ENCODE measurements at regions not wholly inside any gene's neighbourhood (a gene's known extent, or its start where the extent isn't known, plus 50 kb on each side); places are given as distances from the start of the nearest gene placed in this dataset.
A peak's percentile ranks its signal among the peaks of the same experiment; 100 is the strongest.

GRCh38 chr6:88454658-88455057, 288.5 kb upstream of the CNR1 start:
- Histone ChIP-seq H3K36me3 (no peaks in the 10 kb centered on the region), H3K27me3 (no peaks in the 10 kb centered on the region), H3K9me3 (no peaks in the 10 kb centered on the region), H3K27ac (no peak overlapping the region), H3K4me3 (no peak overlapping the region), H3K4me1 (no peaks in the 10 kb centered on the region)
- 35 to 49% methylated on average over 2 of the region's 2 CpGs for WGBS, 2 donors
- DNase-seq (ENCODE audit: low spot score in 2 of 2), result no peak
- TF ChIP-seq EP300 (IDR thresholded peaks at IDR 0.05) (no peak), POLR2A (IDR thresholded peaks at IDR 0.05) (no peak), CTCF (IDR thresholded peaks at IDR 0.05) (no peak)

- no peak for DNase-seq (ENCODE audit: low spot score in 2 of 2)
- no peaks in the 10 kb centered on the region for H3K27me3 ChIP-seq
- WGBS, 2 donors, result 66 to 87% methylated on average over 3 of the region's 3 CpGs
- H3K27ac ChIP-seq, result no peak overlapping the region
- H3K36me3 ChIP-seq, result no peaks in the 10 kb centered on the region
- no peak overlapping the region for H3K4me3 ChIP-seq
- H3K4me1 ChIP-seq, result no peaks in the 10 kb centered on the region
- H3K9me3 ChIP-seq, result no peaks in the 10 kb centered on the region
- no peak for TF ChIP-seq POLR2A (IDR thresholded peaks at IDR 0.05)
- TF ChIP-seq EP300 (IDR thresholded peaks at IDR 0.05), result peak in 1 of 2 donors; percentile 64
Measured at GRCh38 chr6:88449770-88450169, 283.6 kb upstream of the CNR1 start.

DNA sequence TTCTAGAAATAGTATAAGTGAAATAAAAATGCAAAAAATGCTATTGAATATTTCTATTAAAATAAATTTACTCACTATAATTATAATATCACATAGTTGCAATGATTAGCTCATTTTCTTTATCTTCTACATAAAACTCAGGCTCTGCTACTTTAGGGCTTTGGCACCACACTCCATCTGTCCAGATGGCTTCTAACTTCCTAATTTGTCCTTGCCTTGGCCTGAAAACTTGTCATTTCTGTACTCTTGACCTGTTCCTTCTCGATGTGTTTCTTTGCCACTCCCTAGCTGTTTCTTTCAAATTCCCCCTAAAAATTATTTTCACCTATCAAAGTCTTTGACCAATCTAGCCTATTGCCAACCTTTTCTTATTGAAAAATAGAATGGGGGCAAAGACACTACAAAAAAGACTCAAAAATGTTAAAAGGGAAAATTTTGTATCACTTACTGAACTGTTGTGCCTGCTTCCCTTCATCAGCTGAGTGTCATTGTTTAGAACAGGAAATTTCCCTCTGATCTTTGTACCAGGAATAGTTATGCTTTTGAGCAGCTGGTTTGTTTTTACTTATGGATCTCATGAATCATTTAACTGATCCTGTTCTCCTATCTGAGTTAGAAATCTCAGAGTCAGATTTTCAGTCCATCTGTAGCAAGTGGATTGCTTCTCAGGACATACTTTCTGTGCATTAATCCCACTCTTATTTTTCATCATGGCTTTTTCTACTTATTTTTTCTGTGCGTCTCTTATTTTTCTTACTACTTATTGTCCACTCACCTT, 279.2 kb upstream of the CNR1 start:
- Histone ChIP-seq H3K27me3 (no peaks in the 10 kb centered on the region), H3K9me3 (no peaks in the 10 kb centered on the region), H3K27ac (no peak overlapping the region), H3K4me3 (no peak overlapping the region), H3K36me3 (no peaks in the 10 kb centered on the region), H3K4me1 (no peaks in the 10 kb centered on the region)
- TF ChIP-seq POLR2A (IDR thresholded peaks at IDR 0.05), result no peak
- no peak for DNase-seq (ENCODE audit: low spot score in 2 of 2)
- 66 to 72% methylated on average over 2 of the region's 2 CpGs for WGBS, 2 donors

GRCh38 chr6:88443554-88443953, 277.4 kb upstream of the CNR1 start:
- no peak for TF ChIP-seq EP300 (IDR thresholded peaks at IDR 0.05)
- no peak for TF ChIP-seq CTCF (IDR thresholded peaks at IDR 0.05)
- no peak for TF ChIP-seq POLR2A (IDR thresholded peaks at IDR 0.05)
- no peaks in the 10 kb centered on the region for H3K27me3 ChIP-seq
- no peak for DNase-seq (ENCODE audit: low spot score in 2 of 2)
- no peaks in the 10 kb centered on the region for H3K9me3 ChIP-seq
- H3K4me1 ChIP-seq, result no peaks in the 10 kb centered on the region
- WGBS, 2 donors, result 74 to 92% methylated on average over 1 of the region's 1 CpG
- H3K4me3 ChIP-seq, result no peak overlapping the region
- no peaks in the 10 kb centered on the region for H3K36me3 ChIP-seq
- H3K27ac ChIP-seq, result no peak overlapping the region

DNA sequence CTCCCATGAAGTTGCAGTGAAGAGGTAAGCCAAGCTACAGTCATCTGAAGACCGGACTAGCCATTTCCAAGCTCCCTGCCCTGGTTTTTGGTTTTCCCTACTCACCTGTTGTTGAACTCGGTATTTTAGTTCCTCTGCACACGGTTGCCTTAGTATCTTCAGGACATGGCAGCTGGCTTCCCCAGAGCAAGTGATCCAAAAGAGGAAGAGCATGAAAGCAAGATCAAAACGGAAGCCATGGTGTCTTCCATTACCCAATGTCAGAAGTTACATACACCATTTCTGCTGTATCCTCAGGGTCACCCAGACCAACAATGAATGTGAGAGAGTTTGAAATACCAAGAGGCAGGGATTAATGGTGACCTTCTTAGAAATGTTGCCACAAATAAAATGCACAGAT, 276.6 kb upstream of the CNR1 start:
- Histone ChIP-seq H3K27ac (no peak overlapping the region), H3K27me3 (no peaks in the 10 kb centered on the region), H3K4me3 (no peak overlapping the region), H3K9me3 (no peaks in the 10 kb centered on the region), H3K36me3 (no peaks in the 10 kb centered on the region), H3K4me1 (no peaks in the 10 kb centered on the region)
- 82 to 85% methylated on average over 4 of the region's 4 CpGs for WGBS, 2 donors
- TF ChIP-seq POLR2A (IDR thresholded peaks at IDR 0.05) (no peak), CTCF (IDR thresholded peaks at IDR 0.05) (no peak), EP300 (IDR thresholded peaks at IDR 0.05) (no peak)
- DNase-seq (ENCODE audit: low spot score in 2 of 2), result no peak

GRCh38 chr6:88441346-88441745, 275.2 kb upstream of the CNR1 start:
- Histone ChIP-seq H3K4me3 (no peak overlapping the region), H3K4me1 (no peaks in the 10 kb centered on the region), H3K9me3 (no peaks in the 10 kb centered on the region), H3K27ac (no peak overlapping the region), H3K36me3 (no peaks in the 10 kb centered on the region), H3K27me3 (no peaks in the 10 kb centered on the region)
- WGBS, 2 donors, result 70 to 85% methylated on average over 4 of the region's 4 CpGs
- no peak for DNase-seq (ENCODE audit: low spot score in 2 of 2)
- TF ChIP-seq POLR2A (IDR thresholded peaks at IDR 0.05), result no peak
- TF ChIP-seq CTCF (IDR thresholded peaks at IDR 0.05), result no peak
- TF ChIP-seq EP300 (IDR thresholded peaks at IDR 0.05), result no peak

Data from tibial nerve (tissue), 4 donors.